Transverse colon (tissue), 4 donors: ENCODE measurements at regions not wholly inside any gene's neighbourhood (a gene's known extent, or its start where the extent isn't known, plus 50 kb on each side); places are given as distances from the start of the nearest gene placed in this dataset.

Experiments
- CTCF ChIP-seq, 5 experiments: fragments of 200-600 bp in 3 of 5; fragments of 450-650 bp in 2 of 5; sonication (generic) in 3 of 5; IDR thresholded peaks; 1 replicate in 2 of 5; 2 replicates in 3 of 5; pipeline ENCODE4 v1.5.1; 2016 to 2017; ENCODE audit warnings: antibody characterized with exemption in 5 of 5, inconsistent platforms in 3 of 5, mild to moderate bottlenecking in 2 of 5, moderate library complexity in 1 of 5
- EP300 ChIP-seq: sonication (generic); formaldehyde crosslinking; IDR thresholded peaks from one replicate; pipeline ENCODE4 v1.6.1; 2017; ENCODE audit warnings: antibody characterized with exemption, low read depth
- POLR2A ChIP-seq: fragments of 450-650 bp; IDR thresholded peaks from one replicate; pipeline ENCODE4 v1.6.1; 2016; ENCODE audit warnings: antibody characterized with exemption, mild to moderate bottlenecking, moderate library complexity
- POLR2AphosphoS5 ChIP-seq, 3 donors: sonication (generic); formaldehyde crosslinking; IDR thresholded peaks; one replicate each; pipeline ENCODE4 v1.6.1; 2016; ENCODE audit warnings: antibody characterized with exemption in 3 of 3

GRCh38 chrX:144259054-144259453 is 375.2 kb downstream of the UBE2NL start:
- no peak for TF ChIP-seq EP300
- no peak for TF ChIP-seq CTCF (IDR thresholded peaks at IDR 0.05)
- TF ChIP-seq POLR2A, result no peak
- no peak for TF ChIP-seq POLR2AphosphoS5 (IDR thresholded peaks at IDR 0.05)
